ENCODE measurements at regions not wholly inside any gene's neighbourhood (a gene's known extent, or its start where the extent isn't known, plus 50 kb on each side); places are given as distances from the start of the nearest gene placed in this dataset.

DNA sequence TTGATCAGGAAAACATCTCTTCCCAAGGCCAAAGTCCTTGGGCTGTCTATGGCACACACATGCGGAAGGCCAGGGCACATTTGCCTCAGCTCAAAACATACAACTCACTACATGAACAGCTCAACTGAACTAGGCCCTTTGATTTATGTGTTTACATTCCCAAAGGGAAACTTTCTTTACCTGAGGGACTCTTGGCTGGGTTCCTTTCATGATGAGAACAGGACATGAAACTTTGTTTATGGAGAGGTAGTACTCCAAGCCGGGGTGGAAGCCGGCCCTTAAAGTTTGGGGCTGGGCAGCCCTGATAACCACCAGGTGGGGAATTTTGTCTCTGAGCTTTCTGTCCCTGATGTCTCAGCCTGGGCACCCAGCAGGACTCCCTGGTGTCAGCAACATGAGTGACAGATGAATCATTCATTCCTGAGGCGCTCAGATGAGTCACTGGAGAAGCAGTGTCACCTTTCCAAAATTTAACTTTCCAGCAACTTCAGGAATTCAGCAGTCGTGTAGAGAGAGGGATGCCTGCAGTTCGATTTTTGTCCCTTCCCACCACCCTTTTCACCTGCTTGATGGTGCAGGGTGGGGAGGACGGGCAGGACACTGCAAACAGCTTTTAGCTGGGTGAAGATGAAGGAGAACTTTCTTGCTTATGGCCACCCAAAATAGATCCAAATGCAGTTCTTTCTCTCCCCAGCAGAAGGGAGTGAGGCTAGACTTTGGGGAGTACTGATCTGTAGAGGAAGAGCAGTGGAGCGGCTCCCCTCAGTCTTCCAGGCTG is 331.6 kb downstream of the DYSF start:
- H3K27me3 ChIP-seq (ENCODE audit: insufficient read depth, low read depth, low read length) = no peaks in the 10 kb centered on the region
- no peak overlapping the region for H3K4me3 ChIP-seq (ENCODE audit: low read length)
- no peak overlapping the region for H3K27ac ChIP-seq (ENCODE audit: low read length)
- TF ChIP-seq EZH2 (IDR thresholded peaks at IDR 0.05; ENCODE audit: borderline replicate concordance, insufficient read depth, low read length, poor library complexity, severe bottlenecking) (no peak), EP300 (conservative IDR thresholded peaks at IDR 0.05; ENCODE audit: poor library complexity, severe bottlenecking) (no peak), TAF1 (IDR thresholded peaks at IDR 0.05; ENCODE audit: low read depth) (no peak), SMC3 (conservative IDR thresholded peaks at IDR 0.05; ENCODE audit: poor library complexity) (no peak), RAD21 (conservative IDR thresholded peaks at IDR 0.05) (no peak), MXI1 (conservative IDR thresholded peaks at IDR 0.05; ENCODE audit: poor library complexity, severe bottlenecking) (no peak), POLR2AphosphoS5 (IDR thresholded peaks at IDR 0.05) (no peak)
- TF ChIP-seq, protein P1, sequence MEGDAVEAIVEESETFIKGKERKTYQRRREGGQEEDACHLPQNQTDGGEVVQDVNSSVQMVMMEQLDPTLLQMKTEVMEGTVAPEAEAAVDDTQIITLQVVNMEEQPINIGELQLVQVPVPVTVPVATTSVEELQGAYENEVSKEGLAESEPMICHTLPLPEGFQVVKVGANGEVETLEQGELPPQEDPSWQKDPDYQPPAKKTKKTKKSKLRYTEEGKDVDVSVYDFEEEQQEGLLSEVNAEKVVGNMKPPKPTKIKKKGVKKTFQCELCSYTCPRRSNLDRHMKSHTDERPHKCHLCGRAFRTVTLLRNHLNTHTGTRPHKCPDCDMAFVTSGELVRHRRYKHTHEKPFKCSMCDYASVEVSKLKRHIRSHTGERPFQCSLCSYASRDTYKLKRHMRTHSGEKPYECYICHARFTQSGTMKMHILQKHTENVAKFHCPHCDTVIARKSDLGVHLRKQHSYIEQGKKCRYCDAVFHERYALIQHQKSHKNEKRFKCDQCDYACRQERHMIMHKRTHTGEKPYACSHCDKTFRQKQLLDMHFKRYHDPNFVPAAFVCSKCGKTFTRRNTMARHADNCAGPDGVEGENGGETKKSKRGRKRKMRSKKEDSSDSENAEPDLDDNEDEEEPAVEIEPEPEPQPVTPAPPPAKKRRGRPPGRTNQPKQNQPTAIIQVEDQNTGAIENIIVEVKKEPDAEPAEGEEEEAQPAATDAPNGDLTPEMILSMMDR (IDR thresholded peaks at IDR 0.05; ENCODE audit: poor library complexity, severe bottlenecking) = no peak
- TF ChIP-seq, protein P2, sequence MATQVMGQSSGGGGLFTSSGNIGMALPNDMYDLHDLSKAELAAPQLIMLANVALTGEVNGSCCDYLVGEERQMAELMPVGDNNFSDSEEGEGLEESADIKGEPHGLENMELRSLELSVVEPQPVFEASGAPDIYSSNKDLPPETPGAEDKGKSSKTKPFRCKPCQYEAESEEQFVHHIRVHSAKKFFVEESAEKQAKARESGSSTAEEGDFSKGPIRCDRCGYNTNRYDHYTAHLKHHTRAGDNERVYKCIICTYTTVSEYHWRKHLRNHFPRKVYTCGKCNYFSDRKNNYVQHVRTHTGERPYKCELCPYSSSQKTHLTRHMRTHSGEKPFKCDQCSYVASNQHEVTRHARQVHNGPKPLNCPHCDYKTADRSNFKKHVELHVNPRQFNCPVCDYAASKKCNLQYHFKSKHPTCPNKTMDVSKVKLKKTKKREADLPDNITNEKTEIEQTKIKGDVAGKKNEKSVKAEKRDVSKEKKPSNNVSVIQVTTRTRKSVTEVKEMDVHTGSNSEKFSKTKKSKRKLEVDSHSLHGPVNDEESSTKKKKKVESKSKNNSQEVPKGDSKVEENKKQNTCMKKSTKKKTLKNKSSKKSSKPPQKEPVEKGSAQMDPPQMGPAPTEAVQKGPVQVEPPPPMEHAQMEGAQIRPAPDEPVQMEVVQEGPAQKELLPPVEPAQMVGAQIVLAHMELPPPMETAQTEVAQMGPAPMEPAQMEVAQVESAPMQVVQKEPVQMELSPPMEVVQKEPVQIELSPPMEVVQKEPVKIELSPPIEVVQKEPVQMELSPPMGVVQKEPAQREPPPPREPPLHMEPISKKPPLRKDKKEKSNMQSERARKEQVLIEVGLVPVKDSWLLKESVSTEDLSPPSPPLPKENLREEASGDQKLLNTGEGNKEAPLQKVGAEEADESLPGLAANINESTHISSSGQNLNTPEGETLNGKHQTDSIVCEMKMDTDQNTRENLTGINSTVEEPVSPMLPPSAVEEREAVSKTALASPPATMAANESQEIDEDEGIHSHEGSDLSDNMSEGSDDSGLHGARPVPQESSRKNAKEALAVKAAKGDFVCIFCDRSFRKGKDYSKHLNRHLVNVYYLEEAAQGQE (IDR thresholded peaks at IDR 0.05; ENCODE audit: borderline replicate concordance) = no peak
- H3K4me2 ChIP-seq (ENCODE audit: low read length) = no peak overlapping the region
- H3K36me3 ChIP-seq (ENCODE audit: insufficient read depth, low read length) = no peaks in the 10 kb centered on the region
- no peak overlapping the region for H2AFZ ChIP-seq (ENCODE audit: low read depth, low read length)
- H3F3A ChIP-seq (ENCODE audit: insufficient read depth, low read length, poor library complexity, severe bottlenecking) = no peaks in the 10 kb centered on the region
- no peaks in the 10 kb centered on the region for H3K79me2 ChIP-seq (replicated peaks; ENCODE audit: insufficient read depth, low read length)
- no peaks in the 10 kb centered on the region for H4K20me1 ChIP-seq (ENCODE audit: insufficient read depth)
- no peaks in the 10 kb centered on the region for H3K9me3 ChIP-seq (ENCODE audit: low read length)
- no peak overlapping the region for H3K9ac ChIP-seq (ENCODE audit: low read length)
- H3K9me2 ChIP-seq (ENCODE audit: insufficient read depth, low read length) = no peaks in the 10 kb centered on the region

DNA sequence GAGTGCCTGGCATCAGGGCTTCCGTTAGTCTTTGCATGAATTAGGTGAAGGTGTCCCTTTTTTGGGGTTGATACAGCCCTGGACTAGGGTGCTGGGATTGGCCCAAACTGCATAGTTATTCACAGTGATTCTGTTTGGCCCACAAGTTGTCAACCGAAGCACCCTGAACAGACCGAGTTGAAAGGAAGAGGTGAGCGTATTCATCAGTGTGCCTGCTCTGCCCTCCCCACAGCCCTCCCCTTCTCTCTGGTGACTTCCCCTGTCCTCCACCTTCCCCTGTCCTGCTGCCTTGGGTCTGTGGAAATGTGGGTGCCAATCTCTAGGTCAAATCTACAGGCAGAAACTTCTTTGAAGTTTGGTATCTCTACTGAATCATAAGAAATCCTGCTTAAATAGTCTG is 330.5 kb downstream of the DYSF start:
- no peak overlapping the region for H2AFZ ChIP-seq (ENCODE audit: low read depth, low read length)

More for the DNA sequence above, 330.5 kb downstream of the DYSF start:
- no peaks in the 10 kb centered on the region for H3K27me3 ChIP-seq (ENCODE audit: insufficient read depth, low read depth, low read length)
- H3K9me3 ChIP-seq (ENCODE audit: low read length) = no peaks in the 10 kb centered on the region
- no peak overlapping the region for H3K4me2 ChIP-seq (ENCODE audit: low read length)
- no peak for TF ChIP-seq POLR2AphosphoS5 (IDR thresholded peaks at IDR 0.05)
- TF ChIP-seq, protein P2 (IDR thresholded peaks at IDR 0.05; ENCODE audit: borderline replicate concordance) = no peak
- TF ChIP-seq EP300 (conservative IDR thresholded peaks at IDR 0.05; ENCODE audit: poor library complexity, severe bottlenecking) = no peak
- TF ChIP-seq, protein P1 (IDR thresholded peaks at IDR 0.05; ENCODE audit: poor library complexity, severe bottlenecking) = no peak
- TF ChIP-seq MXI1 (conservative IDR thresholded peaks at IDR 0.05; ENCODE audit: poor library complexity, severe bottlenecking) = no peak
- H3K9ac ChIP-seq (ENCODE audit: low read length) = no peak overlapping the region
- no peaks in the 10 kb centered on the region for H4K20me1 ChIP-seq (ENCODE audit: insufficient read depth)
- no peaks in the 10 kb centered on the region for H3K36me3 ChIP-seq (ENCODE audit: insufficient read depth, low read length)
- H3K4me3 ChIP-seq (ENCODE audit: low read length) = no peak overlapping the region
- H3K79me2 ChIP-seq (replicated peaks; ENCODE audit: insufficient read depth, low read length) = no peaks in the 10 kb centered on the region
- no peaks in the 10 kb centered on the region for H3K9me2 ChIP-seq (ENCODE audit: insufficient read depth, low read length)
- no peak overlapping the region for H3K27ac ChIP-seq (ENCODE audit: low read length)
- no peaks in the 10 kb centered on the region for H3F3A ChIP-seq (ENCODE audit: insufficient read depth, low read length, poor library complexity, severe bottlenecking)

Data from neural cell (in vitro differentiated cells).